ENCODE measurements at regions not wholly inside any gene's neighbourhood (a gene's known extent, or its start where the extent isn't known, plus 50 kb on each side); places are given as distances from the start of the nearest gene placed in this dataset.

GRCh38 chr2:7934476-7934875 lies 747.4 kb upstream of the ID2 start:
- no peak overlapping the region for H2BK15ac ChIP-seq (ENCODE audit: low read length)

GRCh38 chr2:7937082-7937481 lies 744.8 kb upstream of the ID2 start:
- H2AK5ac ChIP-seq (ENCODE audit: low read depth, low read length): no peak overlapping the region
- DNase-seq (ENCODE audit: low spot score): no peak
- no peak overlapping the region for H2BK5ac ChIP-seq (ENCODE audit: low read length)
- no peak overlapping the region for H3K18ac ChIP-seq (ENCODE audit: low read length)
- no peak overlapping the region for H4K8ac ChIP-seq (ENCODE audit: low read depth, low read length)
- H3K14ac ChIP-seq (ENCODE audit: low read length): no peak overlapping the region
- H3K27ac ChIP-seq (replicated peaks; ENCODE audit: low read length): no peak overlapping the region
- no peak overlapping the region for H2BK120ac ChIP-seq (ENCODE audit: low read depth, low read length)
- H3K4me1 ChIP-seq (ENCODE audit: control insufficient read depth in 2 of 2, insufficient read depth in 1 of 2, low read depth in 1 of 2, low read length in 2 of 2): no peaks in the 10 kb centered on the region
- no peak overlapping the region for H4K91ac ChIP-seq (ENCODE audit: low read depth, low read length, poor library complexity)
- no peaks in the 10 kb centered on the region for H3K9me3 ChIP-seq (replicated peaks in 1 of 2; ENCODE audit: control insufficient read depth in 2 of 2, insufficient read depth in 1 of 2, low read depth in 1 of 2, low read length in 2 of 2)
- H2AFZ ChIP-seq (ENCODE audit: low read length): no peak overlapping the region
- no peak overlapping the region for H2BK15ac ChIP-seq (ENCODE audit: low read length)
- no peak overlapping the region for H3K4ac ChIP-seq (ENCODE audit: low read length)
- H3K36me3 ChIP-seq (replicated peaks in 1 of 2; ENCODE audit: control insufficient read depth in 2 of 2, insufficient read depth in 2 of 2, low read length in 2 of 2): no peaks in the 10 kb centered on the region
- H2BK12ac ChIP-seq (ENCODE audit: low read length): no peak overlapping the region
- WGBS, 2 donors (ENCODE audit: extremely low coverage in 2 of 2, insufficient read length in 2 of 2, insufficient replicate concordance in 1 of 2): no CpG with 5 or more reads among the region's 1 CpG
- H3K4me3 ChIP-seq (ENCODE audit: low read length in 2 of 2): no peak overlapping the region
- no peak overlapping the region for H3K23ac ChIP-seq (ENCODE audit: low read depth, low read length, poor library complexity)
- H3K79me1 ChIP-seq (ENCODE audit: low read depth, low read length): peaks cover 1% of the 10 kb centered on the region
- no peak overlapping the region for H3K9ac ChIP-seq (ENCODE audit: low read depth, low read length, poor library complexity)
- H3K4me2 ChIP-seq (ENCODE audit: insufficient read depth, low read length, poor library complexity, severe bottlenecking): no peak overlapping the region
- H3K27me3 ChIP-seq (ENCODE audit: control insufficient read depth in 3 of 3, insufficient read depth in 3 of 3, low read depth in 1 of 3, low read length in 3 of 3): no peaks in the 10 kb centered on the region

More at GRCh38 chr2:7934476-7934875, 747.4 kb upstream of the ID2 start:
- no peaks in the 10 kb centered on the region for H3K4me1 ChIP-seq (ENCODE audit: control insufficient read depth in 2 of 2, insufficient read depth in 1 of 2, low read depth in 1 of 2, low read length in 2 of 2)
- H3K4ac ChIP-seq (ENCODE audit: low read length): no peak overlapping the region
- H3K4me3 ChIP-seq (ENCODE audit: low read length in 2 of 2): no peak overlapping the region
- H3K14ac ChIP-seq (ENCODE audit: low read length): no peak overlapping the region
- no peak overlapping the region for H4K8ac ChIP-seq (ENCODE audit: low read depth, low read length)
- no peak overlapping the region for H2AK5ac ChIP-seq (ENCODE audit: low read depth, low read length)
- H4K91ac ChIP-seq (ENCODE audit: low read depth, low read length, poor library complexity): no peak overlapping the region
- DNase-seq (ENCODE audit: low spot score): no peak
- peaks cover 1% of the 10 kb centered on the region for H3K79me1 ChIP-seq (ENCODE audit: low read depth, low read length)
- H3K27me3 ChIP-seq (ENCODE audit: control insufficient read depth in 3 of 3, insufficient read depth in 3 of 3, low read depth in 1 of 3, low read length in 3 of 3): no peaks in the 10 kb centered on the region
- no CpG with 5 or more reads among the region's 4 CpGs for WGBS, 2 donors (ENCODE audit: extremely low coverage in 2 of 2, insufficient read length in 2 of 2, insufficient replicate concordance in 1 of 2)
- H2BK120ac ChIP-seq (ENCODE audit: low read depth, low read length): no peak overlapping the region
- H3K9me3 ChIP-seq (replicated peaks in 1 of 2; ENCODE audit: control insufficient read depth in 2 of 2, insufficient read depth in 1 of 2, low read depth in 1 of 2, low read length in 2 of 2): peaks cover 0 to 2% of the 10 kb centered on the region in 2 donors
- H3K9ac ChIP-seq (ENCODE audit: low read depth, low read length, poor library complexity): no peak overlapping the region
- H3K18ac ChIP-seq (ENCODE audit: low read length): no peak overlapping the region
- H2BK5ac ChIP-seq (ENCODE audit: low read length): no peak overlapping the region
- no peaks in the 10 kb centered on the region for H3K36me3 ChIP-seq (replicated peaks in 1 of 2; ENCODE audit: control insufficient read depth in 2 of 2, insufficient read depth in 2 of 2, low read length in 2 of 2)
- no peak overlapping the region for H3K23ac ChIP-seq (ENCODE audit: low read depth, low read length, poor library complexity)
- H3K4me2 ChIP-seq (ENCODE audit: insufficient read depth, low read length, poor library complexity, severe bottlenecking): no peak overlapping the region
- no peak overlapping the region for H3K27ac ChIP-seq (replicated peaks; ENCODE audit: low read length)
- H2BK12ac ChIP-seq (ENCODE audit: low read length): no peak overlapping the region
- H2AFZ ChIP-seq (ENCODE audit: low read length): no peak overlapping the region

GRCh38 chr2:7940723-7941122 lies 741.1 kb upstream of the ID2 start:
- H2BK15ac ChIP-seq (ENCODE audit: low read length): no peak overlapping the region
- no peaks in the 10 kb centered on the region for H3K4me1 ChIP-seq (ENCODE audit: control insufficient read depth in 2 of 2, insufficient read depth in 1 of 2, low read depth in 1 of 2, low read length in 2 of 2)
- H2BK12ac ChIP-seq (ENCODE audit: low read length): no peak overlapping the region
- no peak overlapping the region for H2BK5ac ChIP-seq (ENCODE audit: low read length)
- H3K18ac ChIP-seq (ENCODE audit: low read length): no peak overlapping the region
- DNase-seq (ENCODE audit: low spot score): no peak
- H3K9me3 ChIP-seq (replicated peaks in 1 of 2; ENCODE audit: control insufficient read depth in 2 of 2, insufficient read depth in 1 of 2, low read depth in 1 of 2, low read length in 2 of 2): no peaks in the 10 kb centered on the region
- no peak overlapping the region for H2AFZ ChIP-seq (ENCODE audit: low read length)
- H3K14ac ChIP-seq (ENCODE audit: low read length): no peak overlapping the region
- H4K8ac ChIP-seq (ENCODE audit: low read depth, low read length): no peak overlapping the region
- H3K4me2 ChIP-seq (ENCODE audit: insufficient read depth, low read length, poor library complexity, severe bottlenecking): no peak overlapping the region
- peaks cover 1% of the 10 kb centered on the region for H3K79me1 ChIP-seq (ENCODE audit: low read depth, low read length)
- H3K23ac ChIP-seq (ENCODE audit: low read depth, low read length, poor library complexity): no peak overlapping the region
- no peak overlapping the region for H3K27ac ChIP-seq (replicated peaks; ENCODE audit: low read length)
- no peak overlapping the region for H3K4ac ChIP-seq (ENCODE audit: low read length)
- H2BK120ac ChIP-seq (ENCODE audit: low read depth, low read length): no peak overlapping the region
- no CpG with 5 or more reads among the region's 3 CpGs for WGBS, 2 donors (ENCODE audit: extremely low coverage in 2 of 2, insufficient read length in 2 of 2, insufficient replicate concordance in 1 of 2)
- no peaks in the 10 kb centered on the region for H3K36me3 ChIP-seq (replicated peaks in 1 of 2; ENCODE audit: control insufficient read depth in 2 of 2, insufficient read depth in 2 of 2, low read length in 2 of 2)
- no peaks in the 10 kb centered on the region for H3K27me3 ChIP-seq (ENCODE audit: control insufficient read depth in 3 of 3, insufficient read depth in 3 of 3, low read depth in 1 of 3, low read length in 3 of 3)
- H2AK5ac ChIP-seq (ENCODE audit: low read depth, low read length): no peak overlapping the region
- H3K4me3 ChIP-seq (ENCODE audit: low read length in 2 of 2): no peak overlapping the region
- no peak overlapping the region for H3K9ac ChIP-seq (ENCODE audit: low read depth, low read length, poor library complexity)
- H4K91ac ChIP-seq (ENCODE audit: low read depth, low read length, poor library complexity): no peak overlapping the region

- Histone ChIP-seq H3K18ac (ENCODE audit: low read length) (no peak overlapping the region), H3K4me3 (ENCODE audit: low read length in 2 of 2) (no peak overlapping the region), H2BK5ac (ENCODE audit: low read length) (no peak overlapping the region), H3K36me3 (replicated peaks in 1 of 2; ENCODE audit: control insufficient read depth in 2 of 2, insufficient read depth in 2 of 2, low read length in 2 of 2) (no peaks in the 10 kb centered on the region), H3K27me3 (ENCODE audit: control insufficient read depth in 3 of 3, insufficient read depth in 3 of 3, low read depth in 1 of 3, low read length in 3 of 3) (no peaks in the 10 kb centered on the region), H2AFZ (ENCODE audit: low read length) (peak overlapping the region; percentile 46), H3K4ac (ENCODE audit: low read length) (no peak overlapping the region), H3K9me3 (replicated peaks in 1 of 2; ENCODE audit: control insufficient read depth in 2 of 2, insufficient read depth in 1 of 2, low read depth in 1 of 2, low read length in 2 of 2) (no peaks in the 10 kb centered on the region), H3K14ac (ENCODE audit: low read length) (no peak overlapping the region), H2BK120ac (ENCODE audit: low read depth, low read length) (no peak overlapping the region), H3K4me2 (ENCODE audit: insufficient read depth, low read length, poor library complexity, severe bottlenecking) (no peak overlapping the region), H3K4me1 (ENCODE audit: control insufficient read depth in 2 of 2, insufficient read depth in 1 of 2, low read depth in 1 of 2, low read length in 2 of 2) (no peaks in the 10 kb centered on the region), H2AK5ac (ENCODE audit: low read depth, low read length) (no peak overlapping the region), H4K8ac (ENCODE audit: low read depth, low read length) (no peak overlapping the region), H3K79me1 (ENCODE audit: low read depth, low read length) (peaks cover 1% of the 10 kb centered on the region), H3K27ac (replicated peaks; ENCODE audit: low read length) (no peak overlapping the region), H3K9ac (ENCODE audit: low read depth, low read length, poor library complexity) (no peak overlapping the region), H3K23ac (ENCODE audit: low read depth, low read length, poor library complexity) (no peak overlapping the region), H4K91ac (ENCODE audit: low read depth, low read length, poor library complexity) (no peak overlapping the region), H2BK12ac (ENCODE audit: low read length) (no peak overlapping the region), H2BK15ac (ENCODE audit: low read length) (no peak overlapping the region)
- no peak for DNase-seq (ENCODE audit: low spot score)
- no CpG with 5 or more reads among the region's 8 CpGs for WGBS, 2 donors (ENCODE audit: extremely low coverage in 2 of 2, insufficient read length in 2 of 2, insufficient replicate concordance in 1 of 2)
These were observed 738.4 kb upstream of the ID2 start for GRCh38 chr2:7943446-7943845.

All from neuronal stem cell (in vitro differentiated cells).